ENCODE measurements at regions not wholly inside any gene's neighbourhood (a gene's known extent, or its start where the extent isn't known, plus 50 kb on each side); places are given as distances from the start of the nearest gene placed in this dataset.

GRCh38 chrX:25667681-25668080, 470.5 kb upstream of the MAGEB18 start:
- TF ChIP-seq POLR2AphosphoS5 (IDR thresholded peaks at IDR 0.05), result no peak
- no peak for TF ChIP-seq CTCF (IDR thresholded peaks at IDR 0.05)
- no peak for TF ChIP-seq POLR2A (IDR thresholded peaks at IDR 0.05)
- no peak for TF ChIP-seq EP300 (IDR thresholded peaks at IDR 0.05)

Data from stomach (tissue), 4 donors.